HFFc6 (cell line): ENCODE measurements at regions not wholly inside any gene's neighbourhood (a gene's known extent, or its start where the extent isn't known, plus 50 kb on each side); places are given as distances from the start of the nearest gene placed in this dataset.

Experiments
- DNase-seq: peaks from one replicate; pipeline ENCODE4 v3.0.0-alpha.2; 2018
- H3K27ac Mint-ChIP-seq: 2 replicates; pipeline ENCODE4 v1.8.0; 2020; ENCODE audit warnings: mild to moderate bottlenecking, mixed read lengths
- H3K27me3 Mint-ChIP-seq: 2 replicates; pipeline ENCODE4 v1.8.0; 2021; ENCODE audit warnings: mild to moderate bottlenecking, moderate library complexity, mixed read lengths; ENCODE audit not compliant: insufficient read depth
- H3K36me3 Mint-ChIP-seq: 2 replicates; pipeline ENCODE4 v1.8.0; 2021; ENCODE audit warnings: low read depth, mixed read lengths
- H3K4me1 Mint-ChIP-seq: 2 replicates; pipeline ENCODE4 v1.8.0; 2020; ENCODE audit warnings: low read depth, mixed read lengths
- H3K4me3 Mint-ChIP-seq: 2 replicates; pipeline ENCODE4 v1.8.0; 2020; ENCODE audit warnings: mild to moderate bottlenecking, moderate library complexity, mixed read lengths
- H3K9me3 Mint-ChIP-seq: 2 replicates; pipeline ENCODE4 v1.8.0; 2020; ENCODE audit warnings: mild to moderate bottlenecking, mixed read lengths
- CTCF ChIP-seq: fragments of 200-600 bp; sonication (generic); IDR thresholded peaks from 2 replicates; pipeline ENCODE4 v1.5.0; 2021; ENCODE audit warnings: antibody characterized with exemption, mild to moderate bottlenecking

- DNase-seq, result no peak
- no peak overlapping the region for H3K4me3 Mint-ChIP-seq
- no peaks in the 10 kb centered on the region; the same call in 1 of the 2 replicates for H3K27me3 Mint-ChIP-seq
- TF ChIP-seq CTCF, result no peak
- H3K4me1 Mint-ChIP-seq, result no peaks in the 10 kb centered on the region
- H3K36me3 Mint-ChIP-seq, result peaks cover 4% of the 10 kb centered on the region; the same call in 1 of the 2 replicates
- no peak overlapping the region for H3K27ac Mint-ChIP-seq
- H3K9me3 Mint-ChIP-seq, result peaks cover 73% of the 10 kb centered on the region
Observed at GRCh38 chr17:73890831-73891405, 246.7 kb upstream of the SDK2 start.

- no peak overlapping the region for H3K27ac Mint-ChIP-seq
- no peak for TF ChIP-seq CTCF
Observed at GRCh38 chr17:73895157-73895556, 250.9 kb upstream of the SDK2 start.

GRCh38 chr17:73896966-73897365 lies 252.7 kb upstream of the SDK2 start:
- no peak for TF ChIP-seq CTCF
- Mint-ChIP-seq H3K4me1 (no peaks in the 10 kb centered on the region), H3K4me3 (no peak overlapping the region), H3K27me3 (no peaks in the 10 kb centered on the region; the same call in 1 of the 2 replicates), H3K36me3 (peaks cover 5% of the 10 kb centered on the region; the same call in 1 of the 2 replicates), H3K27ac (no peak overlapping the region), H3K9me3 (peaks cover 66% of the 10 kb centered on the region)
- DNase-seq, result no peak

More at GRCh38 chr17:73895157-73895556, 250.9 kb upstream of the SDK2 start:
- no peak overlapping the region for H3K4me3 Mint-ChIP-seq
- DNase-seq, result no peak
- H3K27me3 Mint-ChIP-seq, result no peaks in the 10 kb centered on the region; the same call in 1 of the 2 replicates
- peaks cover 73% of the 10 kb centered on the region for H3K9me3 Mint-ChIP-seq
- H3K4me1 Mint-ChIP-seq, result no peaks in the 10 kb centered on the region
- peaks cover 5% of the 10 kb centered on the region; the same call in 1 of the 2 replicates for H3K36me3 Mint-ChIP-seq

- Mint-ChIP-seq H3K4me1 (no peaks in the 10 kb centered on the region), H3K27me3 (no peaks in the 10 kb centered on the region; the same call in 1 of the 2 replicates), H3K27ac (no peak overlapping the region), H3K9me3 (peaks cover 58% of the 10 kb centered on the region), H3K4me3 (no peak overlapping the region), H3K36me3 (peaks cover 5% of the 10 kb centered on the region; the same call in 1 of the 2 replicates)
- no peak for DNase-seq
- TF ChIP-seq CTCF, result no peak
Observed at GRCh38 chr17:73899839-73900238, 255.6 kb upstream of the SDK2 start.

GRCh38 chr17:73900516-73900915 lies 256.3 kb upstream of the SDK2 start:
- Mint-ChIP-seq H3K27ac (no peak overlapping the region), H3K4me1 (no peaks in the 10 kb centered on the region), H3K27me3 (no peaks in the 10 kb centered on the region; the same call in 1 of the 2 replicates), H3K9me3 (peaks cover 58% of the 10 kb centered on the region), H3K36me3 (peaks cover 5% of the 10 kb centered on the region; the same call in 1 of the 2 replicates), H3K4me3 (no peak overlapping the region)
- TF ChIP-seq CTCF, result no peak
- no peak for DNase-seq
